Activated CD8-positive, alpha-beta T cell treated with anti-CD3 and anti-CD28 coated beads, Interleukin-2, amount 10 ng/mL, durations not matched to agents 7 days and 5 days (primary cell): ENCODE measurements at regions not wholly inside any gene's neighbourhood (a gene's known extent, or its start where the extent isn't known, plus 50 kb on each side); places are given as distances from the start of the nearest gene placed in this dataset.

Experiments
- ATAC-seq: fragments of 150-1000 bp; cut with Tn5 transposase; one replicate; pipeline ENCODE4 v1.10.0; 2021; ENCODE audit warnings: moderate library complexity
- CTCF ChIA-PET: fragments of 350-600 bp; sonication (Branson Sonifier 250); formaldehyde crosslinking; loops from one replicate; lab custom pipeline; 2021; ENCODE audit warnings: antibody characterized with exemption; lab: Charles Lee
- POLR2A ChIA-PET: fragments of 350-600 bp; sonication (Branson Sonifier 250); formaldehyde crosslinking; loops from one replicate; lab custom pipeline; 2021; ENCODE audit warnings: antibody characterized with exemption; lab: Charles Lee
- DNase-seq: peaks from one replicate; pipeline ENCODE4 v3.0.0-alpha.2; 2020
- H3K27ac Mint-ChIP-seq: one replicate; pipeline ENCODE4 v1.8.0; 2021; ENCODE audit warnings: mild to moderate bottlenecking, mixed read lengths
- H3K27me3 Mint-ChIP-seq: one replicate; pipeline ENCODE4 v1.8.0; 2021; ENCODE audit warnings: low read depth, mixed read lengths
- H3K36me3 Mint-ChIP-seq: one replicate; pipeline ENCODE4 v1.8.0; 2021; ENCODE audit warnings: low read depth, mixed read lengths
- H3K4me1 Mint-ChIP-seq: one replicate; pipeline ENCODE4 v1.8.0; 2021; ENCODE audit warnings: low read depth, mixed read lengths
- H3K4me3 Mint-ChIP-seq: one replicate; pipeline ENCODE4 v1.8.0; 2021; ENCODE audit warnings: mild to moderate bottlenecking, mixed read lengths
- H3K9me3 Mint-ChIP-seq: one replicate; pipeline ENCODE4 v1.8.0; 2022; ENCODE audit warnings: mixed read lengths; ENCODE audit not compliant: insufficient read depth

DNA sequence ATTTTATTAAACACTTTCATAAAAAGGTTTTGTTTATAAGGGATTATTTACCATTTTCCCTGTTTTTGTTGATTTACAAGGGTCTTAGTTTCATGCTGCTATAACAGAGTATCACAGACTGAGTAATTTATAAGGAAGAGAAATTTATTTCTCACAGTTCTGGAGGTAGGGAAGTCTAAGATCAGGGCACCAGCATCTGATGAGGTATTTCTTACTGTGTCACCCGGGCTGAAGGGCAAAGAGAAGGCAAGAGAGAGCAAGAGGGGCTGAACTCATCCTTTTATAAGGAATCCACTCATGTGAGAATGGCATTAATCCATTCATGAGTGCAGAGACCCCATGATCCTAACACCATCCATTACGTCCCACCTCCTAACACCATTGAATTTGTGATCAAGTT lies 160.0 kb upstream of the SLC39A10 start:
- DNase-seq, result no peak
- H3K4me3 Mint-ChIP-seq, result no peak overlapping the region
- no peak for ATAC-seq
- peaks cover 25% of the 10 kb centered on the region for H3K36me3 Mint-ChIP-seq
- H3K9me3 Mint-ChIP-seq, result no peaks in the 10 kb centered on the region
- peaks cover 36% of the 10 kb centered on the region for H3K4me1 Mint-ChIP-seq
- POLR2A ChIA-PET, result no interaction called here
- no peak overlapping the region for H3K27ac Mint-ChIP-seq
- CTCF ChIA-PET, result interaction anchor here (0.9 to 3.1 kb wide), 4 partner anchors 10 to 163 kb away, joined by 3 to 41 read pairs (median 4); no protein-coding TSS in a partner anchor
- no peaks in the 10 kb centered on the region for H3K27me3 Mint-ChIP-seq

GRCh38 chr2:195495966-195496365 lies 161.1 kb upstream of the SLC39A10 start:
- H3K9me3 Mint-ChIP-seq, result peaks cover 6% of the 10 kb centered on the region
- H3K4me3 Mint-ChIP-seq, result no peak overlapping the region
- POLR2A ChIA-PET, result no interaction called here
- peaks cover 39% of the 10 kb centered on the region for H3K4me1 Mint-ChIP-seq
- H3K36me3 Mint-ChIP-seq, result peaks cover 29% of the 10 kb centered on the region
- no peak overlapping the region for H3K27ac Mint-ChIP-seq
- no peak for ATAC-seq
- H3K27me3 Mint-ChIP-seq, result no peaks in the 10 kb centered on the region
- CTCF ChIA-PET, result no interaction called here
- no peak for DNase-seq

GRCh38 chr2:195495351-195495750 lies 161.7 kb upstream of the SLC39A10 start:
- Mint-ChIP-seq H3K4me1 (peaks cover 40% of the 10 kb centered on the region), H3K36me3 (peaks cover 24% of the 10 kb centered on the region), H3K4me3 (no peak overlapping the region), H3K27ac (no peak overlapping the region), H3K27me3 (no peaks in the 10 kb centered on the region), H3K9me3 (peaks cover 6% of the 10 kb centered on the region)
- ATAC-seq (peak; percentile 36), DNase-seq (no peak)
- CTCF ChIA-PET, result no interaction called here
- POLR2A ChIA-PET, result no interaction called here

- Mint-ChIP-seq H3K36me3 (peaks cover 22% of the 10 kb centered on the region), H3K4me1 (peaks cover 41% of the 10 kb centered on the region), H3K4me3 (no peak overlapping the region), H3K27me3 (no peaks in the 10 kb centered on the region), H3K9me3 (peaks cover 6% of the 10 kb centered on the region), H3K27ac (no peak overlapping the region)
- CTCF ChIA-PET, result interaction anchor here (1.1 kb wide), 1 partner anchor 10 kb away, joined by 3 read pairs; no protein-coding TSS in a partner anchor
- POLR2A ChIA-PET, result interaction anchor here (0.7 kb wide), 1 partner anchor 162 kb away, joined by 3 read pairs; the partner anchor contains the start of gene SLC39A10
- ATAC-seq (no peak), DNase-seq (no peak)
Observed at GRCh38 chr2:195494451-195494850, 162.6 kb upstream of the SLC39A10 start.

GRCh38 chr2:195493416-195493815 lies 163.6 kb upstream of the SLC39A10 start:
- no peak for DNase-seq
- H3K4me1 Mint-ChIP-seq, result peaks cover 39% of the 10 kb centered on the region
- H3K27me3 Mint-ChIP-seq, result no peaks in the 10 kb centered on the region
- peaks cover 6% of the 10 kb centered on the region for H3K9me3 Mint-ChIP-seq
- H3K4me3 Mint-ChIP-seq, result no peak overlapping the region
- H3K36me3 Mint-ChIP-seq, result peaks cover 19% of the 10 kb centered on the region
- POLR2A ChIA-PET, result interaction anchor here (0.7 kb wide), 1 partner anchor 201 kb away, joined by 3 read pairs; no protein-coding TSS in a partner anchor
- CTCF ChIA-PET, result interaction anchor here (1.1 to 1.6 kb wide), 2 partner anchors 11 to 40 kb away, joined by 3 to 7 read pairs; no protein-coding TSS in a partner anchor
- no peak overlapping the region for H3K27ac Mint-ChIP-seq
- ATAC-seq, result no peak

DNA sequence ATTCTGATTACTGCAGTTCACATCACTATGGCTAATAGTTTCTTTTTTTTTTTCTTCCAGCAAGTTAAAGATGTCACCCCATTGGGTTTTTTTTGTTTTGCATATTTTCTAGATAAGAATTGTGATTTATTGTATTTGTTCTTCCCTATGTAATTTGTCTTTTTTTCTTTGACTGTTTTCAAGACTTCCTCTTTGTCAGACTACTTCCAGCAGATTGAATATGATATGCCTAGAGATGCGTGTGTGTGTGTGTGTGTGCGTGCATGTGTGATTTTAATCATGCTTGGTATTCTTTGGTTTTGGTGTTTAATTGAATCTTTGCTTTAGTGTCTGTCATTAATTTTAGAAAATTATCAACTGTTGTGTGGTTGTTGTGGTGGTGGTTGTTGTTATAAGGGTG lies 166.7 kb upstream of the SLC39A10 start:
- Mint-ChIP-seq H3K27ac (no peak overlapping the region), H3K9me3 (peaks cover 6% of the 10 kb centered on the region), H3K27me3 (no peaks in the 10 kb centered on the region), H3K4me3 (no peak overlapping the region), H3K36me3 (peaks cover 18% of the 10 kb centered on the region), H3K4me1 (peaks cover 42% of the 10 kb centered on the region)
- DNase-seq (no peak), ATAC-seq (no peak)
- ChIA-PET CTCF (interaction anchor here (1.6 kb wide), 1 partner anchor 169 kb away, joined by 7 read pairs; no protein-coding TSS in a partner anchor), POLR2A (interaction anchor here (1.3 to 2.0 kb wide), 2 partner anchors 8 to 167 kb away, joined by 3 to 12 read pairs; partner anchors contain the start of gene SLC39A10)

- H3K4me3 Mint-ChIP-seq, result no peak overlapping the region
- no peaks in the 10 kb centered on the region for H3K27me3 Mint-ChIP-seq
- no peak for DNase-seq
- H3K36me3 Mint-ChIP-seq, result peaks cover 28% of the 10 kb centered on the region
- no peak for ATAC-seq
- no peak overlapping the region for H3K27ac Mint-ChIP-seq
- CTCF ChIA-PET, result interaction anchor here (1.6 to 1.9 kb wide), 2 partner anchors 9 to 171 kb away, joined by 7 to 10 read pairs; no protein-coding TSS in a partner anchor
- H3K9me3 Mint-ChIP-seq, result peaks cover 6% of the 10 kb centered on the region
- H3K4me1 Mint-ChIP-seq, result peaks cover 42% of the 10 kb centered on the region
- POLR2A ChIA-PET, result interaction anchor here (2.0 kb wide), 1 partner anchor 168 kb away, joined by 12 read pairs; the partner anchor contains the start of gene SLC39A10
Observed at GRCh38 chr2:195489101-195489500, 167.9 kb upstream of the SLC39A10 start.

GRCh38 chr2:195488567-195488966 lies 168.5 kb upstream of the SLC39A10 start:
- peaks cover 42% of the 10 kb centered on the region for H3K4me1 Mint-ChIP-seq
- ATAC-seq (no peak), DNase-seq (no peak)
- peaks cover 6% of the 10 kb centered on the region for H3K9me3 Mint-ChIP-seq
- H3K27ac Mint-ChIP-seq, result no peak overlapping the region
- H3K27me3 Mint-ChIP-seq, result no peaks in the 10 kb centered on the region
- H3K36me3 Mint-ChIP-seq, result peaks cover 30% of the 10 kb centered on the region
- H3K4me3 Mint-ChIP-seq, result no peak overlapping the region
- POLR2A ChIA-PET, result interaction anchor here (2.0 kb wide), 1 partner anchor 169 kb away, joined by 12 read pairs; the partner anchor contains the start of gene SLC39A10
- CTCF ChIA-PET, result interaction anchor here (1.9 kb wide), 1 partner anchor 10 kb away, joined by 10 read pairs; no protein-coding TSS in a partner anchor

- peak; percentile 92 for ATAC-seq
- ChIA-PET CTCF (interaction anchor here (0.9 to 2.0 kb wide), 4 partner anchors 46 to 174 kb away, joined by 3 to 6 read pairs (median 4); no protein-coding TSS in a partner anchor), POLR2A (interaction anchor here (0.6 to 2.0 kb wide), 8 partner anchors 13 to 173 kb away, joined by 3 to 16 read pairs (median 5); partner anchors contain the start of gene SLC39A10)
- Mint-ChIP-seq H3K9me3 (peaks cover 6% of the 10 kb centered on the region), H3K36me3 (peaks cover 28% of the 10 kb centered on the region), H3K4me3 (peak overlapping the region; percentile 13), H3K27me3 (no peaks in the 10 kb centered on the region), H3K4me1 (peaks cover 37% of the 10 kb centered on the region), H3K27ac (peak overlapping the region; percentile 78)
- peak; percentile 49 for DNase-seq
Observed at GRCh38 chr2:195486987-195487644, 169.9 kb upstream of the SLC39A10 start.

DNA sequence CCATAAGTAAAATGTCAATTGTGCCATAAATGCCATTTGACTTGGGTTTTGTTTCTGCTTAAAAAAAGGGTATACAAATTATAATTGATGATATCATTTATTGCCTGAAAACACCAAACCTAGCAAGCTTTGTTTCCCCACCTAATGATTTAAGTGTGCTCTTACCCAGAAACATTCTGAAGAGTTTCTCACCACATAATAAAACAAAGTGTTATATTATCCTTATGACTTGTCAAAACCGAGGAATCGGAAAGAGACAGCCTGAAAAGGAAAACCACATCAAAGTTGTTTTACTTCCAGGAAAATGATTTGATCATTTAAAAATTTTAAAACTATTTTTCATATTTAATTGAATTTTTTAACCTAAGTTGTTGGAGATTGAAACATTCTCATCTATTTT lies 170.5 kb upstream of the SLC39A10 start:
- CTCF ChIA-PET, result interaction anchor here (0.9 to 2.0 kb wide), 4 partner anchors 47 to 174 kb away, joined by 3 to 6 read pairs (median 4); no protein-coding TSS in a partner anchor
- DNase-seq (no peak), ATAC-seq (peak; percentile 70)
- Mint-ChIP-seq H3K4me3 (peak overlapping the region; percentile 32), H3K27ac (peak overlapping the region; percentile 47), H3K9me3 (peaks cover 4% of the 10 kb centered on the region), H3K27me3 (no peaks in the 10 kb centered on the region), H3K36me3 (peaks cover 26% of the 10 kb centered on the region), H3K4me1 (peaks cover 37% of the 10 kb centered on the region)
- POLR2A ChIA-PET, result interaction anchor here (0.6 to 2.0 kb wide), 6 partner anchors 17 to 173 kb away, joined by 3 to 16 read pairs (median 5); no protein-coding TSS in a partner anchor

DNA sequence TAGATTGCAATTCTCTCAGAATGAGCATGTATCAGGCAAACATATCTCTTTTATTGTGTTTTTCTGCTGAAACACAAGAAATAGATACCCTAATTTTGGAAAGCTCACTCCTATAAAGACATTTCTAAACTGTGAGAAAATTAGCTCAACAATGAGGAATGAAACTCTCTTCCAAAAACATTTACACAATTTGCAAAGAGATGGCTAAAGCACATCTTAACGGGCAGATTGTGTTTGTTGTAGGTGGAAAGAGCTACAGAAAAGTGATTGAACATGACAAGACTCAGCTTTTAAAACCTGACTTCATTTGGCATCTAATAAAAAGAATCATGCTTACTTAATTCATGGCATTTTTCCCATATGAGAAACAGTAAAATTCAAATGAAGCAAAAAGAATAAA lies 175.0 kb upstream of the SLC39A10 start:
- H3K36me3 Mint-ChIP-seq, result peaks cover 39% of the 10 kb centered on the region
- H3K4me1 Mint-ChIP-seq, result peaks cover 35% of the 10 kb centered on the region
- ChIA-PET POLR2A (no interaction called here), CTCF (interaction anchor here (1.0 to 1.3 kb wide), 2 partner anchors 11 to 94 kb away, joined by 3 read pairs; no protein-coding TSS in a partner anchor)
- no peaks in the 10 kb centered on the region for H3K27me3 Mint-ChIP-seq
- no peak overlapping the region for H3K4me3 Mint-ChIP-seq
- DNase-seq, result no peak
- ATAC-seq, result no peak
- peaks cover 23% of the 10 kb centered on the region for H3K9me3 Mint-ChIP-seq
- no peak overlapping the region for H3K27ac Mint-ChIP-seq
